ENCODE measurements at regions not wholly inside any gene's neighbourhood (a gene's known extent, or its start where the extent isn't known, plus 50 kb on each side); places are given as distances from the start of the nearest gene placed in this dataset.

- no peak for TF ChIP-seq BRF2 (CRISPR knock-in tag; IDR thresholded peaks at IDR 0.05)
- TF ChIP-seq POLR2AphosphoS5 (IDR thresholded peaks at IDR 0.05; ENCODE audit: low read depth, low read length): no peak
- TF ChIP-seq KDM5A (IDR thresholded peaks at IDR 0.05; ENCODE audit: borderline replicate concordance, low read length): no peak
- TF ChIP-seq CTCF (CRISPR knock-in tag; IDR thresholded peaks at IDR 0.05): no peak
- TF ChIP-seq TEAD2 (CRISPR knock-in tag; IDR thresholded peaks at IDR 0.05): no peak
- TF ChIP-seq ZNF138 (CRISPR knock-in tag; IDR thresholded peaks at IDR 0.05; ENCODE audit: low read depth): no peak
- TF ChIP-seq POLR2A (IDR thresholded peaks at IDR 0.05; ENCODE audit: insufficient read depth in 1 of 2, low read depth in 2 of 2, low read length in 2 of 2): no peak
- no peak for TF ChIP-seq ZNF83 (CRISPR knock-in tag; IDR thresholded peaks at IDR 0.05; ENCODE audit: borderline replicate concordance)
- no peak for TF ChIP-seq ZBTB2 (CRISPR knock-in tag; IDR thresholded peaks at IDR 0.05; ENCODE audit: low read depth)
- TF ChIP-seq ZNF281 (CRISPR knock-in tag; IDR thresholded peaks at IDR 0.05; ENCODE audit: borderline replicate concordance): no peak
- no peak for TF ChIP-seq ATF4 (CRISPR knock-in tag; IDR thresholded peaks at IDR 0.05)
- TF ChIP-seq EZH2 (conservative IDR thresholded peaks at IDR 0.05; ENCODE audit: low read depth, low read length): no peak
- TF ChIP-seq GTF2F1 (IDR thresholded peaks at IDR 0.05; ENCODE audit: low read length): no peak
These were observed 596.1 kb downstream of the OTOL1 start for GRCh38 chr3:162092751-162093150.

Measured in HepG2 (cell line).